HG03342 (cell line): ENCODE measurements at regions not wholly inside any gene's neighbourhood (a gene's known extent, or its start where the extent isn't known, plus 50 kb on each side); places are given as distances from the start of the nearest gene placed in this dataset.
"Not testable (repeated sequence)": the region's sequence is repeated elsewhere in the genome, so short reads cannot be mapped to it uniquely, and the experiment has no call there.

Experiments used
- ATAC-seq: cut with Tn5 transposase; IDR thresholded peaks from one replicate; pipeline ENCODE4 v1.9.1; 2021; ENCODE audit warnings: mild to moderate bottlenecking, moderate library complexity; ENCODE audit not compliant: unreplicated experiment

GRCh38 chr1:73326663-73327062, 871.3 kb downstream of the LRRIQ3 start:
- ATAC-seq: no peak

GRCh38 chr1:73310797-73311381, 887.1 kb downstream of the LRRIQ3 start:
- no peak for ATAC-seq

- ATAC-seq: no peak
These were observed 890.9 kb downstream of the LRRIQ3 start for GRCh38 chr1:73306899-73307555.

- ATAC-seq: no peak
These were observed 924.1 kb downstream of the LRRIQ3 start for GRCh38 chr1:73273886-73274285.

- not testable (repeated sequence) for ATAC-seq
These were observed 952.8 kb downstream of the LRRIQ3 start for GRCh38 chr1:73245196-73245595.

GRCh38 chr1:73218995-73219546, 936.7 kb upstream of the NEGR1 start:
- no peak for ATAC-seq

GRCh38 chr1:73205294-73205973, 923.1 kb upstream of the NEGR1 start:
- ATAC-seq: no peak

- no peak for ATAC-seq
These were observed 915.6 kb upstream of the NEGR1 start for GRCh38 chr1:73197972-73198371.

- ATAC-seq: no peak
These were observed 912.6 kb upstream of the NEGR1 start for GRCh38 chr1:73194965-73195364.

- ATAC-seq: not testable (repeated sequence)
These were observed 901.2 kb upstream of the NEGR1 start for GRCh38 chr1:73183581-73183980.

- ATAC-seq: no peak
These were observed 898.8 kb upstream of the NEGR1 start for GRCh38 chr1:73181190-73181540.

GRCh38 chr1:73180397-73181189, 898.3 kb upstream of the NEGR1 start:
- no peak for ATAC-seq

GRCh38 chr1:73176902-73177301, 894.6 kb upstream of the NEGR1 start:
- ATAC-seq: no peak

GRCh38 chr1:73167009-73167657, 884.8 kb upstream of the NEGR1 start:
- ATAC-seq: no peak

GRCh38 chr1:73162564-73162963, 880.2 kb upstream of the NEGR1 start:
- no peak for ATAC-seq

GRCh38 chr1:73161418-73161817, 879.1 kb upstream of the NEGR1 start:
- ATAC-seq: no peak

- ATAC-seq: no peak
These were observed 878.4 kb upstream of the NEGR1 start for GRCh38 chr1:73160759-73161158.

- no peak for ATAC-seq
These were observed 862.0 kb upstream of the NEGR1 start for GRCh38 chr1:73144311-73144710.

- ATAC-seq: no peak
These were observed 854.6 kb upstream of the NEGR1 start for GRCh38 chr1:73136975-73137374.

GRCh38 chr1:73106931-73107330, 824.6 kb upstream of the NEGR1 start:
- no peak for ATAC-seq

- no peak for ATAC-seq
These were observed 823.4 kb upstream of the NEGR1 start for GRCh38 chr1:73105755-73106154.
